GM19239 (cell line): ENCODE measurements at regions not wholly inside any gene's neighbourhood (a gene's known extent, or its start where the extent isn't known, plus 50 kb on each side); places are given as distances from the start of the nearest gene placed in this dataset.

ENCODE experiments used
- DNase-seq: peaks from one replicate; pipeline ENCODE4 v3.0.0; 2011; ENCODE audit warnings: low spot score; ENCODE audit not compliant: insufficient read length
- FAIRE-seq: peaks from 2 replicates; lab custom pipeline; 2011; peaks lifted over from hg19 to GRCh38; lab: Jason Lieb, UNC

GRCh38 chr7:131251371-131251770, 76.3 kb upstream of the MKLN1 start:
- DNase-seq: no peak
- FAIRE-seq: no peak

DNA sequence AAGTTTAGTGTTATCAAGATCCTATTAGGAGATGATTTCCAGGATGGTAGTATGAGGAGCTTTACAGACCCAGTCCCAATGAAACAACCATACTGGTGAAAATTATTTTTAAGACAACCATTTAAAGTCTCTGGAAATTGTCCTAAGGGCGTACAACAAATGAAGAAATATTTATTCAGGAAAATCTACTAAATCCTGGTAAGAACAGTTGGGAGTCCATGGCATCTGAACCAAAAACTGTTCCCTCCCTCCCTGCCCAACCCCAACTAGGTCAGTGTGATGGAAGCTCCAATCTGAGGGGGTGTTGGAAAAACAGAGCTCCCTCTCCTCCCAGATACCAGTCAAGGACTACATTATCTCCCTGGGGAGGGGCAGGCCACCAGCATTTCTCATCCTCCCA, 74.7 kb upstream of the MKLN1 start:
- no peak for FAIRE-seq
- DNase-seq: no peak

GRCh38 chr7:131254211-131254610, 73.5 kb upstream of the MKLN1 start:
- FAIRE-seq (no peak), DNase-seq (no peak)

DNA sequence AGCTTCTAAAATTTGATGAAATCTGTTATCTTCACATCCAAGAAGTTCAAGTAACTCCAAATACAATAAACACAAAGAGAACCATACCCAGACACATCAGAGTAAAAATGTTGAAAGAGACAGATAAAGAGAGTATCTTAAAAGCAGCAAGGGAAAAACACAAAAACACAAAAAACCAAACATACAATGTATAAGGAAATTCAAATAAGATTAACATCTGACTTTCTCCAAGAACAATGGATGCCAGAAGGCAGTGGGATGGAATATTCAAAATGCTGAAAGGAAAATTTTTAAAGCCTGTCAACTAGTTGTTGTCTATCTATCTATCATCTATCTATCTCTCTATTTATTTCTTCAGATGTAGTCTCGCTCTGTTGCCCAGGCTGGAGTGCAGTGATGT, 72.4 kb upstream of the MKLN1 start:
- FAIRE-seq: no peak
- DNase-seq: no peak

DNA sequence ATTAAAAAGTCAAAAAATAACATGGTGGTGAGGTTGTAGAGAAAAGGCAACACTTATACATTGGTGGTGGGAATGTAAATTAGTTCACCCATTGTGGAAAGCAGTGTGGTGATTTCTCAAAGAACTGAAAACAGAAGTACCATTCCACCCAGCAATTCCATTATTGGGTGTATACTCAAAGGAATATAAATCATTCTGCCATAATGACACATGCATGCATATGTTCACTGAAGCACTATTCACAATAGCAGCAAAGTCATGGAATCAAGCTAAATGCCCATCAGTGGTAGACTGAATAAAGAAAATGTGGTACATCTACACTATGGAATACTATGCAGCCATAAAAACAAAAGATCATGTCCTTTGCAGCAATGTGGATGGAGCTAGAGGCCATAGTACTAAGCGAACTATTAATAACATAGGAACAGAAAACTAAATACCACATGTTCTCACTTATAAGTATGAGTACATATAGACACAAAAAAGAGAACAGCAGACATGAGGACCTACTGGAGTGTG, 66.1 kb upstream of the MKLN1 start:
- FAIRE-seq: no peak
- DNase-seq: no peak

DNA sequence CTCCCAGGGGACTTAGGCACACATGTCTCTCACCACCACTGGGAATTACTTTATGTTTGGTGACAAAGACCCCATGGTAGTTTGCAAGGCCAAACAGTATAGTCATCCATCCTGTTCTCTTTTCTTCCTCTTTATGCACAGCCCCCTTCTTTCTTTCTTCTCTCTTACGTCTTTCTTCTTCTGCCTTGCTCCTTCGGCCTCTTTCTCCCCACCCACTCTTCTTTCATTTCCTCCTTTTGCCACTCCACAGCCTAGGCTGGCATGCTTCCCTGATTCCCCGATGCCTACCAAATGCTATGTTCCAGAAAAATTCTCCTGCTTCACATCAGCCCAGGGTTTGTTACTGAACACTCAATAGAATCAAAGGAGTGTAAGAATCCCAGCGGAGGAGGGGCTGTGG, 62.4 kb upstream of the MKLN1 start:
- FAIRE-seq: no peak
- DNase-seq: no peak

GRCh38 chr7:131267631-131268030, 60.0 kb upstream of the MKLN1 start:
- DNase-seq (no peak), FAIRE-seq (no peak)

DNA sequence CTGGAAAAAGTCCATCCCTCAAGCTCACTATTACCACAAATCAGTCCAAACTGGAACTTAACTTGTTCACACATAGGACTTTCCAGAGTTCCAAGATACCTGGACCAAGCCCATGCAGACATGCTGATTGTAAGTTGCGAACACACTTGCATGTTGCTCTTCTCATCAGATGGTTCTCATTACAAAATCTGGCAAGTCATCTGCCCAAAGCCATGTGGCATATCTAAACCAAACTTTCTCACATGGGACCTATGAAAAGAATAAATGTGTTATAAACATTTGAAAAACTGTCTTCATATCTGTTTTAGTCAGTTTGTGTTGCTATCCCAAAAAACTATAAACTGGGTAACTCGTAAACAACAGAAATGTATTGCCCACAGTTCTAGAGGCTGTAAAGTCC, 58.8 kb upstream of the MKLN1 start:
- DNase-seq (no peak), FAIRE-seq (no peak)

- DNase-seq (no peak), FAIRE-seq (no peak)
These were observed 55.6 kb upstream of the MKLN1 start for GRCh38 chr7:131272086-131272485.

- DNase-seq (no peak), FAIRE-seq (no peak)
These were observed 52.7 kb upstream of the MKLN1 start for GRCh38 chr7:131274986-131275385.

- FAIRE-seq (no peak), DNase-seq (no peak)
These were observed 51.5 kb upstream of the MKLN1 start for GRCh38 chr7:131276190-131276589.

DNA sequence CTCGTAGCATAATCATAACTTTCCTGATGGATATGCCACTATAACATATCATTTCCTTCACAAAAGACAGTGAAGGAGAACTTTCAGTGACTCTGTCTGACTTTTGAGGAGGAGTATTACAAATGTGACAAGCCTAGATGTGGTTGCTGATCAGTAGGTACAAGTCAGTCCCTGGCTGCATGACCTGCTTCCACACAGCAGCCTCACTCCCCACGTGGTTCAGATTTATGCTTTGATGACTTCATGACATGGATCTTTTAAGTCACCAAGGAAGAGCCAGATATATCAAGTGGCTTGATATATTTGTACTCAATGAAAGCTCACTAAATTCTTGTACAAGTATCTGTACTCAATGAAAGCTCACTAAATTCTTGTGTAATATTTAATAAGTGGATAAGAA, 50.9 kb upstream of the MKLN1 start:
- FAIRE-seq: no peak
- DNase-seq: no peak
